HEK293 (cell line): ENCODE measurements at regions not wholly inside any gene's neighbourhood (a gene's known extent, or its start where the extent isn't known, plus 50 kb on each side); places are given as distances from the start of the nearest gene placed in this dataset.

Experiments used
- CTCF ChIA-PET: fragments of 350-600 bp; formaldehyde crosslinking; extraction: SDS; loops from one replicate; lab custom pipeline; 2021; ENCODE audit warnings: antibody characterized with exemption; lab: Yijun Ruan, JAX
- POLR2A ChIA-PET: fragments of 300-600 bp; formaldehyde crosslinking; extraction: SDS; loops from one replicate; lab custom pipeline; 2020; ENCODE audit warnings: antibody characterized with exemption, inconsistent platforms; lab: Yijun Ruan, JAX
- H3K27ac ChIP-seq: fragments of 200-500 bp; sonication (Bioruptor generic); 2 replicates; pipeline ENCODE4 v1.5.1; 2014; ENCODE audit warnings: low read depth, low read length, control low read depth, inconsistent platforms; ENCODE audit errors: extremely low read depth
- H3K36me3 ChIP-seq, 2 experiments: fragments of 200-500 bp in 1 of 2; sonication (Bioruptor generic) in 1 of 2; 1 replicate in 1 of 2; 2 replicates in 1 of 2; pipeline ENCODE4 v1.5.1; 2014 to 2017; ENCODE audit warnings: inconsistent platforms in 2 of 2, low read length in 2 of 2; ENCODE audit not compliant: control insufficient read depth in 2 of 2, insufficient read depth in 1 of 2
- H3K4me1 ChIP-seq: fragments of 200-500 bp; sonication (Bioruptor generic); 2 replicates; pipeline ENCODE4 v1.5.1; 2014; ENCODE audit warnings: mild to moderate bottlenecking, low read length, inconsistent platforms; ENCODE audit not compliant: control insufficient read depth, insufficient read depth
- H3K4me3 ChIP-seq: 2 replicates; pipeline ENCODE4 v1.5.1; 2011; ENCODE audit warnings: low read depth, mild to moderate bottlenecking, control low read depth, low read length, moderate library complexity
- H3K9me3 ChIP-seq: fragments of 200-500 bp; sonication (Bioruptor generic); 2 replicates; pipeline ENCODE4 v1.5.1; 2014; ENCODE audit warnings: low read depth, low read length, inconsistent platforms; ENCODE audit not compliant: control insufficient read depth, insufficient read depth
- BCL11A ChIP-seq: fragments of 450-650 bp; formaldehyde crosslinking; IDR thresholded peaks from 2 replicates; pipeline ENCODE4 v1.5.1; 2016; ENCODE audit warnings: low read depth, missing biosample characterization, missing genetic modification characterization
- BCL6B ChIP-seq: fragments of 450-650 bp; formaldehyde crosslinking; IDR thresholded peaks from 2 replicates; pipeline ENCODE4 v1.5.1; 2017; ENCODE audit warnings: missing biosample characterization, missing genetic modification characterization
- GLI4 ChIP-seq: fragments of 450-650 bp; formaldehyde crosslinking; IDR thresholded peaks from 2 replicates; pipeline ENCODE4 v1.5.1; 2016; ENCODE audit warnings: missing biosample characterization, missing genetic modification characterization
- HOXD13 ChIP-seq: sonication (generic); formaldehyde crosslinking; IDR thresholded peaks from 2 replicates; pipeline ENCODE4 v1.8.0; 2022; ENCODE audit warnings: missing genetic modification reagents, borderline replicate concordance
- KLF16 ChIP-seq: fragments of 450-650 bp; formaldehyde crosslinking; IDR thresholded peaks from 2 replicates; pipeline ENCODE4 v1.5.1; 2017; ENCODE audit warnings: missing biosample characterization, missing genetic modification characterization
- SALL2 ChIP-seq: fragments of 450-650 bp; formaldehyde crosslinking; IDR thresholded peaks from 2 replicates; pipeline ENCODE4 v1.5.0; 2017; ENCODE audit warnings: missing biosample characterization, mild to moderate bottlenecking, missing genetic modification characterization, borderline replicate concordance
- ZBTB7A ChIP-seq: fragments of 450-650 bp; formaldehyde crosslinking; IDR thresholded peaks from 2 replicates; pipeline ENCODE4 v1.5.1; 2016; ENCODE audit warnings: low read depth, missing biosample characterization, missing genetic modification characterization
- ZBTB8A ChIP-seq: fragments of 450-650 bp; formaldehyde crosslinking; IDR thresholded peaks from 2 replicates; pipeline ENCODE4 v1.5.1; 2016; ENCODE audit warnings: missing biosample characterization, missing genetic modification characterization
- ZNF157 ChIP-seq: fragments of 450-650 bp; formaldehyde crosslinking; IDR thresholded peaks from 2 replicates; pipeline ENCODE4 v1.5.1; 2016; ENCODE audit warnings: missing biosample characterization, missing genetic modification characterization
- ZNF19 ChIP-seq: fragments of 450-650 bp; formaldehyde crosslinking; IDR thresholded peaks from 2 replicates; pipeline ENCODE4; 2016; ENCODE audit warnings: missing biosample characterization, missing genetic modification characterization, low read depth
- ZNF248 ChIP-seq: fragments of 450-650 bp; formaldehyde crosslinking; IDR thresholded peaks from 2 replicates; pipeline ENCODE4 v1.5.1; 2017; ENCODE audit warnings: missing biosample characterization, missing genetic modification characterization
- ZNF341 ChIP-seq: fragments of 450-650 bp; formaldehyde crosslinking; IDR thresholded peaks from 2 replicates; pipeline ENCODE4; 2016; ENCODE audit warnings: low read depth, missing biosample characterization, missing genetic modification characterization
- ZNF354C ChIP-seq: fragments of 450-650 bp; formaldehyde crosslinking; IDR thresholded peaks from 2 replicates; pipeline ENCODE4 v1.5.1; 2016; ENCODE audit warnings: missing biosample characterization, missing genetic modification characterization, low read depth, borderline replicate concordance
- ZNF433 ChIP-seq: fragments of 450-650 bp; formaldehyde crosslinking; IDR thresholded peaks from 2 replicates; pipeline ENCODE4 v1.5.1; 2016; ENCODE audit warnings: missing biosample characterization, missing genetic modification characterization, low read depth
- ZNF48 ChIP-seq: fragments of 450-650 bp; formaldehyde crosslinking; IDR thresholded peaks from 2 replicates; pipeline ENCODE4 v1.5.1; 2016; ENCODE audit warnings: missing biosample characterization, missing genetic modification characterization
- ZNF549 ChIP-seq: fragments of 450-650 bp; IDR thresholded peaks from 2 replicates; pipeline ENCODE4 v1.5.1; 2018; ENCODE audit warnings: missing biosample characterization, missing genetic modification characterization, mild to moderate bottlenecking, inconsistent platforms, moderate library complexity
- ZNF621 ChIP-seq: fragments of 450-650 bp; formaldehyde crosslinking; IDR thresholded peaks from 2 replicates; pipeline ENCODE4 v1.5.1; 2017; ENCODE audit warnings: missing biosample characterization, missing genetic modification characterization
- ZNF660 ChIP-seq: fragments of 450-650 bp; IDR thresholded peaks from 2 replicates; pipeline ENCODE4 v1.5.1; 2018; ENCODE audit warnings: missing biosample characterization, mild to moderate bottlenecking, missing genetic modification characterization
- ZNF692 ChIP-seq: fragments of 450-650 bp; formaldehyde crosslinking; IDR thresholded peaks from 2 replicates; pipeline ENCODE4 v1.5.1; 2016; ENCODE audit warnings: missing biosample characterization, missing genetic modification characterization
- ZNF785 ChIP-seq: fragments of 450-650 bp; formaldehyde crosslinking; IDR thresholded peaks from 2 replicates; pipeline ENCODE4 v1.5.1; 2016; ENCODE audit warnings: missing biosample characterization, missing genetic modification characterization
- ZXDB ChIP-seq: fragments of 450-650 bp; formaldehyde crosslinking; IDR thresholded peaks from 2 replicates; pipeline ENCODE4 v1.5.1; 2016; ENCODE audit warnings: missing biosample characterization, missing genetic modification characterization
- TF ChIP-seq, protein P1 (sequence below): fragments of 450-650 bp; formaldehyde crosslinking; IDR thresholded peaks from 2 replicates; pipeline ENCODE4 v1.5.1; 2016; ENCODE audit warnings: missing biosample characterization, missing genetic modification characterization
- TF ChIP-seq, protein P2 (sequence below): fragments of 450-650 bp; formaldehyde crosslinking; IDR thresholded peaks from 2 replicates; pipeline ENCODE4 v1.5.1; 2017; ENCODE audit warnings: missing biosample characterization, missing genetic modification characterization

DNA sequence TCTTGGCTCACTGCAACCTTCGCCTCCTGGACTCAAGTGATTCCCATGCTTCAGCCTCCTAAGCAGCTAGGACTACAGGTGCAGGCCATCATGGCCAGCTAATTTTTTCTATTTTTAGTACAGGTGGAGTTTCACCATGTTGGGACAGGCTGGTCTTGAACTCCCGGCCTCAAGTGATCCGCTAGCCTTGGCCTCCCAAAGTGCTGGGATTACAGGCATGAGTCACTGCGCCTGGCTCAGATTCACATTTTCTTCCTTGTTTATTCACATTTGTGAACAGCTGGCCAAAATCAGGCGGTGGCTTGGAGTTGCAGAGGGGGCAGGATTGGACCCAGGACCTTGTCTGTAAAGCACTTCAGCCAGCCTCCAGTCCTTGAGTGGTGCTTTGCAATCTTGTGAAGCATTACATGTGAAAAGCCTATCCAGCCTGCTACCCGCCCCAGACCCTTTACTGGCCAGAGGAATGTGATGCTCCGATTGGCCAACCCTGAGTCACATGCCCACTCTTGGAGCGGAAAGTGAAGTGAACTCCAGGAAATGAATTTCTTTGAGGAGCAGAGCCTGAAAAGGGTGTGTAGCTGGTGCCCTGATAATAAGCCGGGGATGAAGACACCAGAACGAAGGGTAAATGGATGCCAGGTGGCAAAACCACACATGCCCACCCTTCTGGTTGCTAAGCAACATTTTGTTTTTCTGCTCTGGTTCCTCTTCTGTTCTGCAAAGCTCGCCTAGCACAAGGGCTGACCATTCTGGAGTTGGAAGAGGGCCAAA lies 62.6 kb upstream of the PTPRJ start (continued):
- TF ChIP-seq BCL6B (tag by site-specific recombination): no peak
- no peak for TF ChIP-seq ZXDB
- no peak for TF ChIP-seq ZNF19 (tag by site-specific recombination)
- no peak for TF ChIP-seq ZNF354C (tag by site-specific recombination)

GRCh38 chr11:47916361-47916841 lies 64.0 kb upstream of the PTPRJ start:
- Histone ChIP-seq H3K4me1 (no peaks in the 10 kb centered on the region; the same call in 1 of the 2 replicates), H3K9me3 (no peaks in the 10 kb centered on the region), H3K4me3 (no peak overlapping the region), H3K27ac (no peak overlapping the region), H3K36me3 (no peaks in the 10 kb centered on the region)
- ChIA-PET POLR2A (no interaction called here), CTCF (interaction anchor here (0.6 kb wide), 2 partner anchors 425 to 1994 kb away, joined by 3 to 7 read pairs; no protein-coding TSS in a partner anchor)
- TF ChIP-seq ZNF785 (tag by site-specific recombination): no peak
- no peak for TF ChIP-seq SALL2 (tag by site-specific recombination)
- no peak for TF ChIP-seq ZBTB8A (tag by site-specific recombination)
- no peak for TF ChIP-seq ZBTB7A (tag by site-specific recombination)
- no peak for TF ChIP-seq ZNF157 (tag by site-specific recombination)
- TF ChIP-seq, protein P1, sequence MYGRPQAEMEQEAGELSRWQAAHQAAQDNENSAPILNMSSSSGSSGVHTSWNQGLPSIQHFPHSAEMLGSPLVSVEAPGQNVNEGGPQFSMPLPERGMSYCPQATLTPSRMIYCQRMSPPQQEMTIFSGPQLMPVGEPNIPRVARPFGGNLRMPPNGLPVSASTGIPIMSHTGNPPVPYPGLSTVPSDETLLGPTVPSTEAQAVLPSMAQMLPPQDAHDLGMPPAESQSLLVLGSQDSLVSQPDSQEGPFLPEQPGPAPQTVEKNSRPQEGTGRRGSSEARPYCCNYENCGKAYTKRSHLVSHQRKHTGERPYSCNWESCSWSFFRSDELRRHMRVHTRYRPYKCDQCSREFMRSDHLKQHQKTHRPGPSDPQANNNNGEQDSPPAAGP (tag by site-specific recombination): no peak
- no peak for TF ChIP-seq GLI4
- no peak for TF ChIP-seq KLF16 (tag by site-specific recombination)
- no peak for TF ChIP-seq ZNF660
- TF ChIP-seq ZNF692 (tag by site-specific recombination): no peak
- TF ChIP-seq ZNF248 (tag by site-specific recombination): no peak
- no peak for TF ChIP-seq ZNF549 (tag by site-specific recombination)

- ChIA-PET POLR2A (no interaction called here), CTCF (interaction anchor here (0.6 kb wide), 1 partner anchor 424 kb away, joined by 3 read pairs; no protein-coding TSS in a partner anchor)
- no peaks in the 10 kb centered on the region; the same call in 1 of the 2 replicates for H3K4me1 ChIP-seq
- H3K36me3 ChIP-seq: no peaks in the 10 kb centered on the region
- no peaks in the 10 kb centered on the region for H3K9me3 ChIP-seq
- H3K27ac ChIP-seq: no peak overlapping the region
- no peak overlapping the region for H3K4me3 ChIP-seq
- TF ChIP-seq, protein P2, sequence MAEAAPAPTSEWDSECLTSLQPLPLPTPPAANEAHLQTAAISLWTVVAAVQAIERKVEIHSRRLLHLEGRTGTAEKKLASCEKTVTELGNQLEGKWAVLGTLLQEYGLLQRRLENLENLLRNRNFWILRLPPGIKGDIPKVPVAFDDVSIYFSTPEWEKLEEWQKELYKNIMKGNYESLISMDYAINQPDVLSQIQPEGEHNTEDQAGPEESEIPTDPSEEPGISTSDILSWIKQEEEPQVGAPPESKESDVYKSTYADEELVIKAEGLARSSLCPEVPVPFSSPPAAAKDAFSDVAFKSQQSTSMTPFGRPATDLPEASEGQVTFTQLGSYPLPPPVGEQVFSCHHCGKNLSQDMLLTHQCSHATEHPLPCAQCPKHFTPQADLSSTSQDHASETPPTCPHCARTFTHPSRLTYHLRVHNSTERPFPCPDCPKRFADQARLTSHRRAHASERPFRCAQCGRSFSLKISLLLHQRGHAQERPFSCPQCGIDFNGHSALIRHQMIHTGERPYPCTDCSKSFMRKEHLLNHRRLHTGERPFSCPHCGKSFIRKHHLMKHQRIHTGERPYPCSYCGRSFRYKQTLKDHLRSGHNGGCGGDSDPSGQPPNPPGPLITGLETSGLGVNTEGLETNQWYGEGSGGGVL (tag by site-specific recombination): no peak
- TF ChIP-seq HOXD13 (CRISPR knock-in tag) (no peak), ZNF621 (tag by site-specific recombination) (no peak), ZNF48 (tag by site-specific recombination) (no peak), ZNF433 (no peak), ZBTB7A (tag by site-specific recombination) (no peak), ZNF341 (tag by site-specific recombination) (no peak), BCL11A (tag by site-specific recombination) (no peak)
Measured at GRCh38 chr11:47915783-47916182, 64.6 kb upstream of the PTPRJ start.
